Body of pancreas (tissue), 4 donors: ENCODE measurements at regions not wholly inside any gene's neighbourhood (a gene's known extent, or its start where the extent isn't known, plus 50 kb on each side); places are given as distances from the start of the nearest gene placed in this dataset.

Experiments
- CTCF ChIP-seq, 7 experiments: fragments of 450-650 bp in 4 of 7; fragments of 200-600 bp in 3 of 7; sonication (generic) in 3 of 7; IDR thresholded peaks; one replicate each; pipeline ENCODE4 v1.5.1; 2016 to 2019; ENCODE audit warnings: antibody characterized with exemption in 7 of 7
- POLR2A ChIP-seq, 3 donors: fragments of 450-650 bp; IDR thresholded peaks; one replicate each; pipeline ENCODE4 v1.6.1; 2016; ENCODE audit warnings: antibody characterized with exemption in 3 of 3, mild to moderate bottlenecking in 2 of 3

- TF ChIP-seq POLR2A (IDR thresholded peaks at IDR 0.05) (no peak), CTCF (IDR thresholded peaks at IDR 0.05) (no peak)
Observed at GRCh38 chr7:156109076-156109475, 296.8 kb upstream of the SHH start.
